ENCODE measurements at regions not wholly inside any gene's neighbourhood (a gene's known extent, or its start where the extent isn't known, plus 50 kb on each side); places are given as distances from the start of the nearest gene placed in this dataset.

DNA sequence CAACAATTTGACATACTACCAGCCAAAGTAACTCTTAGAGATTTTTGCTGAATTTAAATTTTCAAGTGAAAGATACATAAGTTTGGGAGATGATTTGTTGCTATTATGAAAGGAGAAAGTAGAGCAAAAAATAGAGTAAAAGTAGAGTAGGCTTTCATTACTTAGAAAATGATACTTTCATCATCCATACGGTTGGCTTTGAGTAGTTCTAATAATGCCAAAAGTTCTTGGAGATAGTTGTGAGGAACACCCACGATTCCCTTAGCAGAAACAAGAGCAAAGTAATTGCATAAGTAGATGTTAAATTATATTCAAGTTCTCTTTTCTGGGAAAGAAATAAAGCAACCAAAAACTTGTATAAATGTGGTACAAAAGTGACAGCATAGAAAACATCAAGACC is 95.0 kb upstream of the VAV3 start (continued):
- TF ChIP-seq, protein P1, sequence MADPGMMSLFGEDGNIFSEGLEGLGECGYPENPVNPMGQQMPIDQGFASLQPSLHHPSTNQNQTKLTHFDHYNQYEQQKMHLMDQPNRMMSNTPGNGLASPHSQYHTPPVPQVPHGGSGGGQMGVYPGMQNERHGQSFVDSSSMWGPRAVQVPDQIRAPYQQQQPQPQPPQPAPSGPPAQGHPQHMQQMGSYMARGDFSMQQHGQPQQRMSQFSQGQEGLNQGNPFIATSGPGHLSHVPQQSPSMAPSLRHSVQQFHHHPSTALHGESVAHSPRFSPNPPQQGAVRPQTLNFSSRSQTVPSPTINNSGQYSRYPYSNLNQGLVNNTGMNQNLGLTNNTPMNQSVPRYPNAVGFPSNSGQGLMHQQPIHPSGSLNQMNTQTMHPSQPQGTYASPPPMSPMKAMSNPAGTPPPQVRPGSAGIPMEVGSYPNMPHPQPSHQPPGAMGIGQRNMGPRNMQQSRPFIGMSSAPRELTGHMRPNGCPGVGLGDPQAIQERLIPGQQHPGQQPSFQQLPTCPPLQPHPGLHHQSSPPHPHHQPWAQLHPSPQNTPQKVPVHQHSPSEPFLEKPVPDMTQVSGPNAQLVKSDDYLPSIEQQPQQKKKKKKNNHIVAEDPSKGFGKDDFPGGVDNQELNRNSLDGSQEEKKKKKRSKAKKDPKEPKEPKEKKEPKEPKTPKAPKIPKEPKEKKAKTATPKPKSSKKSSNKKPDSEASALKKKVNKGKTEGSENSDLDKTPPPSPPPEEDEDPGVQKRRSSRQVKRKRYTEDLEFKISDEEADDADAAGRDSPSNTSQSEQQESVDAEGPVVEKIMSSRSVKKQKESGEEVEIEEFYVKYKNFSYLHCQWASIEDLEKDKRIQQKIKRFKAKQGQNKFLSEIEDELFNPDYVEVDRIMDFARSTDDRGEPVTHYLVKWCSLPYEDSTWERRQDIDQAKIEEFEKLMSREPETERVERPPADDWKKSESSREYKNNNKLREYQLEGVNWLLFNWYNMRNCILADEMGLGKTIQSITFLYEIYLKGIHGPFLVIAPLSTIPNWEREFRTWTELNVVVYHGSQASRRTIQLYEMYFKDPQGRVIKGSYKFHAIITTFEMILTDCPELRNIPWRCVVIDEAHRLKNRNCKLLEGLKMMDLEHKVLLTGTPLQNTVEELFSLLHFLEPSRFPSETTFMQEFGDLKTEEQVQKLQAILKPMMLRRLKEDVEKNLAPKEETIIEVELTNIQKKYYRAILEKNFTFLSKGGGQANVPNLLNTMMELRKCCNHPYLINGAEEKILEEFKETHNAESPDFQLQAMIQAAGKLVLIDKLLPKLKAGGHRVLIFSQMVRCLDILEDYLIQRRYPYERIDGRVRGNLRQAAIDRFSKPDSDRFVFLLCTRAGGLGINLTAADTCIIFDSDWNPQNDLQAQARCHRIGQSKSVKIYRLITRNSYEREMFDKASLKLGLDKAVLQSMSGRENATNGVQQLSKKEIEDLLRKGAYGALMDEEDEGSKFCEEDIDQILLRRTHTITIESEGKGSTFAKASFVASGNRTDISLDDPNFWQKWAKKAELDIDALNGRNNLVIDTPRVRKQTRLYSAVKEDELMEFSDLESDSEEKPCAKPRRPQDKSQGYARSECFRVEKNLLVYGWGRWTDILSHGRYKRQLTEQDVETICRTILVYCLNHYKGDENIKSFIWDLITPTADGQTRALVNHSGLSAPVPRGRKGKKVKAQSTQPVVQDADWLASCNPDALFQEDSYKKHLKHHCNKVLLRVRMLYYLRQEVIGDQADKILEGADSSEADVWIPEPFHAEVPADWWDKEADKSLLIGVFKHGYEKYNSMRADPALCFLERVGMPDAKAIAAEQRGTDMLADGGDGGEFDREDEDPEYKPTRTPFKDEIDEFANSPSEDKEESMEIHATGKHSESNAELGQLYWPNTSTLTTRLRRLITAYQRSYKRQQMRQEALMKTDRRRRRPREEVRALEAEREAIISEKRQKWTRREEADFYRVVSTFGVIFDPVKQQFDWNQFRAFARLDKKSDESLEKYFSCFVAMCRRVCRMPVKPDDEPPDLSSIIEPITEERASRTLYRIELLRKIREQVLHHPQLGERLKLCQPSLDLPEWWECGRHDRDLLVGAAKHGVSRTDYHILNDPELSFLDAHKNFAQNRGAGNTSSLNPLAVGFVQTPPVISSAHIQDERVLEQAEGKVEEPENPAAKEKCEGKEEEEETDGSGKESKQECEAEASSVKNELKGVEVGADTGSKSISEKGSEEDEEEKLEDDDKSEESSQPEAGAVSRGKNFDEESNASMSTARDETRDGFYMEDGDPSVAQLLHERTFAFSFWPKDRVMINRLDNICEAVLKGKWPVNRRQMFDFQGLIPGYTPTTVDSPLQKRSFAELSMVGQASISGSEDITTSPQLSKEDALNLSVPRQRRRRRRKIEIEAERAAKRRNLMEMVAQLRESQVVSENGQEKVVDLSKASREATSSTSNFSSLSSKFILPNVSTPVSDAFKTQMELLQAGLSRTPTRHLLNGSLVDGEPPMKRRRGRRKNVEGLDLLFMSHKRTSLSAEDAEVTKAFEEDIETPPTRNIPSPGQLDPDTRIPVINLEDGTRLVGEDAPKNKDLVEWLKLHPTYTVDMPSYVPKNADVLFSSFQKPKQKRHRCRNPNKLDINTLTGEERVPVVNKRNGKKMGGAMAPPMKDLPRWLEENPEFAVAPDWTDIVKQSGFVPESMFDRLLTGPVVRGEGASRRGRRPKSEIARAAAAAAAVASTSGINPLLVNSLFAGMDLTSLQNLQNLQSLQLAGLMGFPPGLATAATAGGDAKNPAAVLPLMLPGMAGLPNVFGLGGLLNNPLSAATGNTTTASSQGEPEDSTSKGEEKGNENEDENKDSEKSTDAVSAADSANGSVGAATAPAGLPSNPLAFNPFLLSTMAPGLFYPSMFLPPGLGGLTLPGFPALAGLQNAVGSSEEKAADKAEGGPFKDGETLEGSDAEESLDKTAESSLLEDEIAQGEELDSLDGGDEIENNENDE (IDR thresholded peaks at IDR 0.05; ENCODE audit: insufficient replicate concordance, low read length), result no peak
- TF ChIP-seq GTF2F1 (IDR thresholded peaks at IDR 0.05; ENCODE audit: borderline replicate concordance, low read depth, low read length) (no peak), NANOG (IDR thresholded peaks at IDR 0.05; ENCODE audit: insufficient read depth, low read depth, low read length, poor library complexity, severe bottlenecking) (no peak), SIX5 (IDR thresholded peaks at IDR 0.05; ENCODE audit: low read depth, low read length) (no peak), TAF7 (optimal IDR thresholded peaks at IDR 0.05; ENCODE audit: borderline replicate concordance, low read depth, low read length) (no peak), CHD1 (IDR thresholded peaks at IDR 0.05; ENCODE audit: low read depth, low read length) (no peak), RFX5 (IDR thresholded peaks at IDR 0.05; ENCODE audit: borderline replicate concordance, low read depth, low read length) (no peak), BCL11A (IDR thresholded peaks at IDR 0.05; ENCODE audit: low read depth in 2 of 2, low read length in 2 of 2) (no peak), ZNF274 (IDR thresholded peaks at IDR 0.05; ENCODE audit: borderline replicate concordance, extremely low read depth, low read length) (no peak), CTBP2 (IDR thresholded peaks at IDR 0.05; ENCODE audit: borderline replicate concordance, insufficient read depth, insufficient read length, low read length) (no peak)
